Left lung (tissue), 4 donors: ENCODE measurements at regions not wholly inside any gene's neighbourhood (a gene's known extent, or its start where the extent isn't known, plus 50 kb on each side); places are given as distances from the start of the nearest gene placed in this dataset.
"Not testable (repeated sequence)": the region's sequence is repeated elsewhere in the genome, so short reads cannot be mapped to it uniquely, and the experiment has no call there.

Source experiments
- ATAC-seq: fragments of 200-7000 bp; cut with Tn5 transposase; one replicate; pipeline ENCODE4 v1.9.1; 2020; ENCODE audit warnings: moderate library complexity
- DNase-seq, 4 donors: peaks; one replicate each; pipeline ENCODE4 v3.0.0-alpha.2; 2013 to 2020
- H3K27ac ChIP-seq, 2 donors: fragments of 200-600 bp; sonication (generic) in 1 of 2; one replicate each; pipeline versions ENCODE4 v1.5.0 to v1.8.0; 2020 to 2021
- H3K27me3 ChIP-seq, 2 donors: fragments of 200-600 bp; sonication (generic) in 1 of 2; one replicate each; pipeline versions ENCODE4 v1.5.0 to v1.8.0; 2020 to 2021
- H3K36me3 ChIP-seq, 2 donors: fragments of 200-600 bp; sonication (generic) in 1 of 2; one replicate each; pipeline versions ENCODE4 v1.5.0 to v1.8.0; 2020 to 2021
- H3K4me1 ChIP-seq, 2 donors: fragments of 200-600 bp; one replicate each; pipeline ENCODE4 v1.8.0; 2021
- H3K4me3 ChIP-seq, 2 donors: fragments of 200-600 bp; sonication (generic) in 1 of 2; one replicate each; pipeline versions ENCODE4 v1.5.0 to v1.8.0; 2020 to 2021; ENCODE audit warnings: mild to moderate bottlenecking in 1 of 2
- H3K9me3 ChIP-seq, 2 donors: fragments of 200-600 bp; sonication (generic) in 1 of 2; one replicate each; pipeline versions ENCODE4 v1.5.0 to v1.8.0; 2020 to 2021
- CTCF ChIP-seq, 2 donors: fragments of 200-600 bp; sonication (generic) in 1 of 2; IDR thresholded peaks; one replicate each; pipeline versions ENCODE4 v1.5.0 to v1.8.0; 2021; ENCODE audit warnings: antibody characterized with exemption in 2 of 2
- intact Hi-C, 2 donors: fragments of 100-400 bp; cut with DNase I; formaldehyde crosslinking; loops; one replicate each; pipeline versions ENCODE4 v1.11.2 to v1.14.2; 2022
- donor health status: DM: no; HTN: yes; CAD: no.
- donor health status: DM: no; HTN: no; CAD: no.

DNA sequence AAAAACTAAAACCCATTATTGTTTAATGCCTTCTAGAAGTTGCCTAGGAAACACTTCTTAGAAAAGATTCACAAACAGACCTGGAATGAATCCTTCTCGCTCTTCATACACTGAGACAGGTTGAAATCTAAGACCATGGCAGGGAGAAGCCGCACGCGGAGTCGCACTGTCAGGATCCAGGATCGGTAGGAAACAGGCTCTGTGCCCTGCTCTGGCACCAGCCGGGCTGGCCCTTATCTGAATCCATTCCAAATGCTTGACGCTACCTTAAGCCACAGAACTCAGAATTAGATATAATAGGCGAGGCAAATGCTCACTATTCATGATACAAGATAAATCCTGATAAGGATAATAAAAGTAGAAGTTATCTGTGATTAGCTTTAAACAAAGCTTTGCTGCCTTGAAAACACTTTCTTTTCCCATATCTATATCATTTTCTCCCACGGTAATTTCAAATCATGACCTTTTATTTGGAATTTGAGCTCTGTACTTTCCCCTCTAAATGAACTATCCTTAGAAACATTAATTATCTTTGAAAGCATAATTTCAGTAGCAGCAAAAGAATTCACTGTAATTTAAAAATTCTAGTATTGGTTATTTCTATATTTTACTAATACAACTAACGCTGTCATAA is 385.6 kb downstream of the IRS2 start:
- Histone ChIP-seq H3K27me3 (no peaks in the 10 kb centered on the region), H3K27ac (no peak overlapping the region), H3K36me3 (no peaks in the 10 kb centered on the region), H3K4me1 (peaks cover 0 to 9% of the 10 kb centered on the region in 2 donors), H3K9me3 (no peaks in the 10 kb centered on the region), H3K4me3 (no peak overlapping the region)
- DNase-seq (no peak), ATAC-seq (no peak)
- TF ChIP-seq CTCF (IDR thresholded peaks at IDR 0.05) = no peak
- intact Hi-C loops = no loop called here

DNA sequence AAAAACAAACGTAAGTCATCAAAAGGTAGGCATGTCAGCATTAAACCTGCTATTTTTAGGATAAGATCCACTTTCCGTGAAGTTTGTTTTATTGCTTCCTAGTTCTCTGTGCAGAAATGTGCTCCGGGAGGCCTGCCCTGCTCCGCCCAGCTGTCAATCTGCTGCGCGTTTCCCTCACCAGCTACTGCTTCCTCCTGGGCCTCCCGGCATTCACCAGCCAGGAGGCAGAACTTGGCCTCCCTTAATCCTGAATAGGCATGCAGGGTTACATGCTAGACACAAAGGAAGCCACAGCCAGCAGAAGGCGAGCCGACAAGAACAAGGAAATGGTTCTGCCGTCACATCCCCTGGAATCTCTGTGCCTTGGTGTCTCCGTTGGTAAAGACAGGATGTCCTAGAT is 386.2 kb downstream of the IRS2 start:
- ATAC-seq (peak; percentile 52), DNase-seq (peak in 2 of 4 donors; percentile 68 to 86)
- no peaks in the 10 kb centered on the region for H3K36me3 ChIP-seq
- no peaks in the 10 kb centered on the region for H3K27me3 ChIP-seq
- H3K4me1 ChIP-seq = peaks cover 0 to 9% of the 10 kb centered on the region in 2 donors
- no peak overlapping the region for H3K27ac ChIP-seq
- no peak for TF ChIP-seq CTCF (IDR thresholded peaks at IDR 0.05)
- intact Hi-C loops = no loop called here
- H3K4me3 ChIP-seq = no peak overlapping the region
- H3K9me3 ChIP-seq = no peaks in the 10 kb centered on the region

DNA sequence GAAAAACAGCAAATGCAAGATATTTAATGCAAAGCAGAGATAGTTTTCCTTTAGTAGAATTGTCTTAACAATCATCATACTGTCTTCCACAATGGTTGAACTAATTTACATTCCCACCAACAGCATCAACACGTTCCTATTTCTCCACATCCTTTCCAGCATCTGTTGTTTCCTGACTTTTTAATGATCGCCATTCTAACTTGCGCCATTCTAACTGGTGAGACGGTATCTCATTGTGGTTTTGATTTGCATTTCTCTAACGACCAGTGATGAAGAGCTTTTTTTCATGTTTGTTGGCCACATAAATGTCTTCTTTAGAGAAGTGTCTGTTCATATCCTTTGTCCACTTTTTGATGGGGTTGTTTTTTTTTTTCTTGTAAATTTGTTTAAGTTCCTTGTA is 388.3 kb downstream of the IRS2 start:
- H3K27ac ChIP-seq = peak overlapping the region in 1 of 2 donors; percentile 49
- ATAC-seq, H3K27me3 ChIP-seq, H3K4me1 ChIP-seq, DNase-seq, H3K36me3 ChIP-seq, H3K9me3 ChIP-seq, H3K4me3 ChIP-seq, intact Hi-C loops: not testable (repeated sequence)

GRCh38 chr13:109397285-109397684 is 389.1 kb downstream of the IRS2 start:
- no peak for TF ChIP-seq CTCF (IDR thresholded peaks at IDR 0.05)
- H3K27ac ChIP-seq = peak overlapping the region in 1 of 2 donors; percentile 49
- ATAC-seq (no peak), DNase-seq (no peak)
- H3K9me3 ChIP-seq = no peaks in the 10 kb centered on the region
- no peaks in the 10 kb centered on the region for H3K36me3 ChIP-seq
- H3K27me3 ChIP-seq = no peaks in the 10 kb centered on the region
- no peak overlapping the region for H3K4me3 ChIP-seq
- peaks cover 0 to 7% of the 10 kb centered on the region in 2 donors for H3K4me1 ChIP-seq
- intact Hi-C loops = no loop called here

DNA sequence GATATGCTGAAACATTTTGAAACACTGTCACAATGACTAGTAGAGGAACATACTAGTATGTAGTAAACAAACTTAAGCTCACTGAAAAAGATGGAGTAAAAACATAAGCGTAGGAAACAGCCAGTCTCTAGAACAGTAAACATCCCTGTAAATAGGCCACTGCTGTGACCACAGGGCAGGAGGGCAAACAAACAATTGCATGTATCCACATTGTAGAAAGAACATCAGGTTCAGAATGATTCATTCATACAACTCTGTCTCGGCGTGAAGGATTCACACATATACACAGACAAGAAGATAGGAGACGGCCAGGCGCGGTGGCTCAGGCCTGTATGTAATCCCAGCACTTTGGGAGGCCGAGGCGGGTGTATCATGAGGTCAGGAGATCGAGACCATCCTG is 390.1 kb downstream of the IRS2 start:
- Histone ChIP-seq H3K4me1 (peaks cover 0 to 7% of the 10 kb centered on the region in 2 donors), H3K36me3 (no peaks in the 10 kb centered on the region), H3K27ac (no peak overlapping the region), H3K4me3 (no peak overlapping the region), H3K9me3 (no peaks in the 10 kb centered on the region), H3K27me3 (no peaks in the 10 kb centered on the region)
- intact Hi-C loops = no loop called here
- ATAC-seq (no peak), DNase-seq (no peak)
- TF ChIP-seq CTCF (IDR thresholded peaks at IDR 0.05) = no peak

DNA sequence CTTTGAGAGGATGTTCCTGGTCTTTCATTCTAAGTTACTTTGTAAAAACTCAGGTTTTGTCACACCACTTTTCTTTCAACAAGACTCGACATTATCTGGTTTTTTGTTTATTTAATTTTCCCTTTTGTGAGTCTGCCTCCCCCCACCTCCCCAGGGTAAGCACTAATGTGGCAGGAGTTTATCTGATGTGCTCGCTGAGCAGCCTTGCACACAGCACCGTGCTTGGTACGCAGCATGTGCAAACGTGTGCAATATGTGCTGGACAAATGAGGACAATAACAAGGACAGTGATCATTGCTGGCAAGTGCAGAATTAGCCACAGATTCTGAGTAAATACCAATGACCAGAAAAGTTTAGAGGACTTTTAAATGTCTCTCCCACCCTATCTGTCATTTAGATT is 391.4 kb downstream of the IRS2 start:
- H3K4me1 ChIP-seq = peaks cover 0 to 3% of the 10 kb centered on the region in 2 donors
- DNase-seq (no peak), ATAC-seq (no peak)
- TF ChIP-seq CTCF (IDR thresholded peaks at IDR 0.05) = no peak
- H3K4me3 ChIP-seq = no peak overlapping the region
- intact Hi-C loops = no loop called here
- H3K27me3 ChIP-seq = no peaks in the 10 kb centered on the region
- H3K9me3 ChIP-seq = no peaks in the 10 kb centered on the region
- H3K36me3 ChIP-seq = no peaks in the 10 kb centered on the region
- H3K27ac ChIP-seq = no peak overlapping the region
